GM12872 (cell line): ENCODE measurements at regions not wholly inside any gene's neighbourhood (a gene's known extent, or its start where the extent isn't known, plus 50 kb on each side); places are given as distances from the start of the nearest gene placed in this dataset.

ENCODE experiments used
- TF ChIP-seq, protein P1 (sequence below): IDR thresholded peaks from 3 replicates; pipeline ENCODE4 v1.5.1; 2011; ENCODE audit warnings: low read depth, mild to moderate bottlenecking, low read length, moderate library complexity; ENCODE audit not compliant: insufficient read depth

DNA sequence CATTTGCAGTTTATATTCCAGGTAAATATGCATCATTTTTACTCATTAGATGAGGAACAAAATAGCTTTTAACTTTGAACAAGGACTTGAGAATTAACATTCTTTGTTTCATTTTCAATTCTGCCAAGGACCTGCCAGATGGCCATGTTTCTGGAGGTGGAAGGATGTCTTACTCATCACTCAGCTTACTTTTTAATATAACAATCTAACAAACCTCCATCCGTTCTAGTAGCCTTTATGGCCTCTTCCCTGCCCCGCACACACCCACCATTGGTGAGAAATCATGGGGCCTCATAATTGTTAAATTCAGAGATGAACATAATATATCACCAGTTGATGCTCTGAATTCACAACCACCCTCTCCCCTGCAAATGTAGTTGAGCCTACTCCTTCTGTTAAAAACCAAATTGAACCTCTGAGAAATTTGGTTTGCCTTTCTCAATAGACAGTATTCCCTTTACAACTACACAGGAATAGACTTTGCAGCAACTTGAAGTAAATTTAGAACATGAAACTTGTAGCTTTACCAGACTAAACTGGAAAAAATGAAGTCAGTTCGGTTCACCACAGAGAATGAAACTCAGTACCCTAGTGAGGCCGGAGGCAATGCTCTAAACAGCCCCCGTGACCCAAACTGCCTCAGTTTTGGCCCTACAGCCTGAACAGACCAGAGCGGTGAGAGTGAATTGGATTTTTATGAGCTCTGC is 50.1 kb upstream of the ACSL4 start:
- TF ChIP-seq, protein P1, sequence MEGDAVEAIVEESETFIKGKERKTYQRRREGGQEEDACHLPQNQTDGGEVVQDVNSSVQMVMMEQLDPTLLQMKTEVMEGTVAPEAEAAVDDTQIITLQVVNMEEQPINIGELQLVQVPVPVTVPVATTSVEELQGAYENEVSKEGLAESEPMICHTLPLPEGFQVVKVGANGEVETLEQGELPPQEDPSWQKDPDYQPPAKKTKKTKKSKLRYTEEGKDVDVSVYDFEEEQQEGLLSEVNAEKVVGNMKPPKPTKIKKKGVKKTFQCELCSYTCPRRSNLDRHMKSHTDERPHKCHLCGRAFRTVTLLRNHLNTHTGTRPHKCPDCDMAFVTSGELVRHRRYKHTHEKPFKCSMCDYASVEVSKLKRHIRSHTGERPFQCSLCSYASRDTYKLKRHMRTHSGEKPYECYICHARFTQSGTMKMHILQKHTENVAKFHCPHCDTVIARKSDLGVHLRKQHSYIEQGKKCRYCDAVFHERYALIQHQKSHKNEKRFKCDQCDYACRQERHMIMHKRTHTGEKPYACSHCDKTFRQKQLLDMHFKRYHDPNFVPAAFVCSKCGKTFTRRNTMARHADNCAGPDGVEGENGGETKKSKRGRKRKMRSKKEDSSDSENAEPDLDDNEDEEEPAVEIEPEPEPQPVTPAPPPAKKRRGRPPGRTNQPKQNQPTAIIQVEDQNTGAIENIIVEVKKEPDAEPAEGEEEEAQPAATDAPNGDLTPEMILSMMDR, result no peak

DNA sequence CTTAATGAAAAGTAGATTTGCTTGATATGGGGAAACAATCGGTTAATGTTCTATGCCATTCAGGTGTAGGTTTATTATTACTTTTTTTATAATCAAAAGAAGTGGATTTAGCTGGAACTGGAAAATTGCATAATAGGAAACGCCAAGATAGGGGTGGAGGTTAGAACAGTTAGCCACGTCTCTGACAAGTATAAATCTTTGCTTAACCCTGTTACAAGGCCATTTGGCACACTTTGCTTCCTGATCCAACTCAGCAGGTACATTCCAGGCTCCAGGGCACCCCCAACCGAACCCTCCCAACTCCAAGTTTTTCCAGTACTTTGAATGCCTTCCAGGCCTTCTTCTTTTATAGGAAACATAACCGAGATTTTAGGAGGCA is 50.6 kb upstream of the ACSL4 start:
- TF ChIP-seq, protein P1, result no peak

DNA sequence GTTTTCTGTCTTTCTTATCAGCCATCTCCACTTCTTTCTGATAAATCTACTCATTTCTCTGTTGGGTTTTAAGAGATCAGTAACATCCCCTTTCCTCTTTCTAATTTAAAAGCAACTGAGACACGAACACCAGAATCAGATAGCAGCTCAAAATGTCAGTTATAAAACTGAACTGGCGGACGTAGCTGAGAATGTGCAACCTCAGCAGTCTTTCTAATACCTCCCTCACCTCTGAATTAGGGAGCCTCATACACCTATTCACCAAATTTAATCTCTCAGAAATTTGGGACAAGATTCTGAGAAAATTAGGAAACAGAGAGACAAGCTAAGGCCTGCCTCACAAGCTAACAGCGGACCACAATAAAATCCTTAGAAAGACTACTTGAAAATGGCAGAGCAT is 52.0 kb upstream of the ACSL4 start:
- TF ChIP-seq, protein P1, result no peak

- TF ChIP-seq, protein P1, result no peak
These were observed 60.1 kb upstream of the ACSL4 start for GRCh38 chrX:109793191-109793590.

DNA sequence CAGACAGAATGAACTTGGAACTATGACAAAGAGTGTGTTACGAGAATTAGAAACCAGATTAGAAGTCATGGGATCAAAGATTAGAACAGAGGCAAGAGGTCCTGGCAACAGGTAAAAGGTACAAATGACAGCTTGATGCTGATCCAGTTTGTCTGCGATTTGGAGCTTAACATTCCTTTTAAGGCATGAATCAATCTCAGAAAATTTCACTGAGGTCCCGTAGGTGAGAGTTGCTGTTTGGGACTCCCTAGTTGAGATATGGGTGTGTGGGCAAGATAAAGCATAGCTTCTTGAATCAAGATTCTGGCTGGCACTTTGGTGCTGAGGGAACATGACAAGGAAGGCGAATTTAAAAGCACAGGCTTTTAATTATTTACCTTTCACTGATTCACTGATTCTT is 62.6 kb upstream of the ACSL4 start:
- TF ChIP-seq, protein P1, result no peak

- TF ChIP-seq, protein P1, result no peak
These were observed 64.4 kb upstream of the ACSL4 start for GRCh38 chrX:109797311-109797975.

DNA sequence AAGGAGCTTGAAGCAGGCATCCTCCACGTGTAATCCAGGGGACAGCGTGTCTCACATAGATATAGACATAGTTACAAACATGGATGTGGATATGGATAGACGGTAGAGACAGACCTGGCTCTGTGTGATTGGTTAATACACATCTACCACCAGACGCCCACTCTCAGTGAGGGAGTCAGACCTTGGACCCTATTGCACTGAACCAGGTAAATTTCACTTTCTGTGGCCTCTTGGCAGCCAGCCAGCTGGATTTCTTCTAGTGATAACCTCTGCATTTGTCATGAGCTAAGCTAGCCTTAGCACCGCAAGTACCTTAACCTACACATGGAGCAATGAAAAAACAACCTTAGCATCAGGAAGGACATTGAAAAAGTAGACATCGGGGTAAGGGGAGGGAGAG is 79.2 kb upstream of the ACSL4 start:
- TF ChIP-seq, protein P1, result no peak
